H1 (cell line): ENCODE measurements at regions not wholly inside any gene's neighbourhood (a gene's known extent, or its start where the extent isn't known, plus 50 kb on each side); places are given as distances from the start of the nearest gene placed in this dataset.

Experiments used
- CTCF ChIA-PET: fragments of 300-600 bp; sonication (Branson Sonifier 250); formaldehyde crosslinking; loops from one replicate; lab custom pipeline; 2021; ENCODE audit not compliant: partially characterized antibody; lab: Charles Lee
- POLR2A ChIA-PET: fragments of 300-600 bp; sonication (Branson Sonifier 250); formaldehyde crosslinking; loops from one replicate; lab custom pipeline; 2021; ENCODE audit warnings: inconsistent platforms; ENCODE audit not compliant: partially characterized antibody; lab: Charles Lee
- DNase-seq, 2 experiments: peaks; one replicate each; pipeline versions ENCODE4 v3.0.0 to v3.0.0-alpha.2; 2010 to 2022; ENCODE audit warnings: low spot score in 2 of 2, low read depth in 1 of 2, mixed read lengths in 1 of 2
- FAIRE-seq: peaks from 2 replicates; lab custom pipeline; 2011; peaks lifted over from hg19 to GRCh38; lab: Jason Lieb, UNC
- H2AFZ ChIP-seq: 2 replicates; pipeline ENCODE4 v1.8.1; 2012; ENCODE audit warnings: low read length, inconsistent platforms
- H2AK5ac ChIP-seq: 2 replicates; pipeline ENCODE4 v1.6.1; 2013; ENCODE audit warnings: low read depth, low read length
- H2BK120ac ChIP-seq: replicated peaks from 2 replicates; pipeline ENCODE3; 2013; ENCODE audit warnings: low read depth, low read length, inconsistent platforms
- H2BK12ac ChIP-seq: 2 replicates; pipeline ENCODE4 v1.6.1; 2013; ENCODE audit warnings: low read depth, low read length
- H2BK15ac ChIP-seq: 2 replicates; pipeline ENCODE4 v1.6.1; 2013; ENCODE audit warnings: low read length
- H2BK20ac ChIP-seq: 2 replicates; pipeline ENCODE4 v1.6.1; 2013; ENCODE audit warnings: low read length
- H2BK5ac ChIP-seq: 2 replicates; pipeline ENCODE4 v1.6.1; 2013; ENCODE audit warnings: low read depth, low read length
- H3K14ac ChIP-seq: 2 replicates; pipeline ENCODE4 v1.6.1; 2013; ENCODE audit warnings: inconsistent platforms; ENCODE audit not compliant: insufficient read length
- H3K18ac ChIP-seq: 2 replicates; pipeline ENCODE4 v1.6.1; 2013; ENCODE audit warnings: low read length; ENCODE audit errors: extremely low read depth
- H3K23ac ChIP-seq: 2 replicates; pipeline ENCODE4 v1.6.1; 2013; ENCODE audit warnings: inconsistent platforms; ENCODE audit not compliant: insufficient read length
- H3K23me2 ChIP-seq: 2 replicates; pipeline ENCODE4 v1.6.1; 2013; ENCODE audit warnings: low read depth, low read length
- H3K27ac ChIP-seq: 2 replicates; pipeline ENCODE4 v1.6.1; 2011; ENCODE audit warnings: low read depth, low read length, inconsistent platforms
- H3K27me3 ChIP-seq, 4 experiments: replicated peaks in 1 of 4; 1 replicate in 1 of 4; 2 replicates in 3 of 4; pipeline versions ENCODE4 v1.6.1 to v1.8.1; 2011 to 2013; ENCODE audit warnings: low read length in 3 of 4, mild to moderate bottlenecking in 3 of 4, inconsistent platforms in 2 of 4, mixed read lengths in 2 of 4, moderate library complexity in 1 of 4; ENCODE audit not compliant: control insufficient read depth in 3 of 4, insufficient read depth in 3 of 4; ENCODE audit errors: extremely low read depth in 1 of 4
- H3K36me3 ChIP-seq, 4 experiments: 2 replicates each; pipeline versions ENCODE4 v1.6.1 to v1.8.1; 2011 to 2013; ENCODE audit warnings: mild to moderate bottlenecking in 4 of 4, low read length in 3 of 4, moderate library complexity in 2 of 4, control low read depth in 1 of 4, inconsistent platforms in 1 of 4; ENCODE audit not compliant: insufficient read depth in 4 of 4, control insufficient read depth in 2 of 4
- H3K4ac ChIP-seq: replicated peaks from 2 replicates; pipeline ENCODE3; 2013; ENCODE audit warnings: low read length, low read depth, mixed read lengths, inconsistent platforms; ENCODE audit not compliant: insufficient read length
- H3K4me1 ChIP-seq, 4 experiments: replicated peaks in 1 of 4; 1 replicate in 1 of 4; 2 replicates in 3 of 4; pipeline versions ENCODE4 v1.6.1 to v1.8.1; 2011 to 2013; ENCODE audit warnings: low read length in 3 of 4, inconsistent platforms in 2 of 4, mixed read lengths in 1 of 4; ENCODE audit not compliant: insufficient read depth in 4 of 4, control insufficient read depth in 3 of 4
- H3K4me2 ChIP-seq, 2 experiments: 2 replicates each; pipeline versions ENCODE4 v1.6.1 to v1.8.1; 2011 to 2013; ENCODE audit warnings: low read depth in 2 of 2, low read length in 2 of 2, control low read depth in 1 of 2, inconsistent platforms in 1 of 2, mild to moderate bottlenecking in 1 of 2; ENCODE audit not compliant: insufficient read depth in 1 of 2
- H3K4me3 ChIP-seq, 4 experiments: fragments of 200-600, 300-600 bp in 1 of 4; sonication (generic), shearing (Covaris generic), sonication (Bioruptor Twin) in 1 of 4; 2 replicates each; pipeline versions ENCODE4 v1.5.1 to v1.8.1; 2011 to 2016; ENCODE audit warnings: low read length in 4 of 4, low read depth in 3 of 4, control low read depth in 2 of 4, inconsistent platforms in 2 of 4, mild to moderate bottlenecking in 2 of 4, mixed read lengths in 1 of 4, moderate library complexity in 1 of 4; ENCODE audit not compliant: insufficient read depth in 2 of 4; ENCODE audit errors: extremely low read depth in 1 of 4
- H3K56ac ChIP-seq: replicated peaks from 2 replicates; pipeline ENCODE3; 2013; ENCODE audit warnings: low read depth, mild to moderate bottlenecking, mixed read lengths, low read length, inconsistent platforms; ENCODE audit not compliant: insufficient read length
- H3K79me1 ChIP-seq: 2 replicates; pipeline ENCODE4 v1.6.1; 2013; ENCODE audit warnings: low read depth, low read length, control low read depth
- H3K79me2 ChIP-seq, 2 experiments: 2 replicates each; pipeline versions ENCODE4 v1.6.1 to v1.8.1; 2012 to 2013; ENCODE audit warnings: low read length in 2 of 2, mild to moderate bottlenecking in 2 of 2, inconsistent platforms in 1 of 2; ENCODE audit not compliant: insufficient read depth in 2 of 2, control insufficient read depth in 1 of 2
- H3K9ac ChIP-seq, 4 experiments: replicated peaks in 1 of 4; 1 replicate in 1 of 4; 2 replicates in 3 of 4; pipeline versions ENCODE4 v1.6.1 to v1.8.1; 2011 to 2013; ENCODE audit warnings: low read depth in 3 of 4, low read length in 3 of 4, control low read depth in 2 of 4, mild to moderate bottlenecking in 2 of 4, moderate library complexity in 2 of 4, inconsistent platforms in 1 of 4; ENCODE audit errors: extremely low read depth in 1 of 4
- H3K9me3 ChIP-seq, 2 experiments: 2 replicates each; pipeline versions ENCODE4 v1.6.1 to v1.8.1; 2012 to 2013; ENCODE audit warnings: mild to moderate bottlenecking in 2 of 2, moderate library complexity in 2 of 2, control low read depth in 1 of 2, inconsistent platforms in 1 of 2, low read depth in 1 of 2, low read length in 1 of 2, mixed read lengths in 1 of 2; ENCODE audit not compliant: insufficient read depth in 2 of 2
- H4K20me1 ChIP-seq, 2 experiments: replicated peaks in 1 of 2; 2 replicates each; pipeline versions ENCODE3 to v1.8.1; 2011 to 2013; ENCODE audit warnings: inconsistent platforms in 2 of 2, low read length in 2 of 2, mild to moderate bottlenecking in 1 of 2; ENCODE audit not compliant: insufficient read depth in 2 of 2, control insufficient read depth in 1 of 2
- H4K5ac ChIP-seq: 2 replicates; pipeline ENCODE4 v1.6.1; 2013; ENCODE audit warnings: low read length, low read depth, mixed read lengths, inconsistent platforms; ENCODE audit not compliant: insufficient read length
- H4K8ac ChIP-seq: 2 replicates; pipeline ENCODE4 v1.8.0; 2013; ENCODE audit warnings: mild to moderate bottlenecking, moderate library complexity, low read length, inconsistent platforms; ENCODE audit not compliant: insufficient read depth; ENCODE audit errors: extremely low read depth
- H4K91ac ChIP-seq: replicated peaks from 2 replicates; pipeline ENCODE3; 2013; ENCODE audit warnings: low read length, mixed read lengths, inconsistent platforms; ENCODE audit not compliant: insufficient read length
- CHD1 ChIP-seq: IDR thresholded peaks from 2 replicates; pipeline ENCODE4 v1.6.1; 2012; ENCODE audit warnings: low read depth, low read length, improper control_type of control experiment
- CTCF ChIP-seq, 3 experiments: IDR thresholded peaks; 1 replicate in 2 of 3; 2 replicates in 1 of 3; pipeline versions ENCODE4 v1.5.1 to v1.6.1; 2011; ENCODE audit warnings: low read length in 3 of 3, mild to moderate bottlenecking in 3 of 3, inconsistent platforms in 2 of 3, low read depth in 1 of 3, moderate library complexity in 1 of 3; ENCODE audit not compliant: insufficient read depth in 1 of 3; ENCODE audit errors: control extremely low read depth in 1 of 3
- JUND ChIP-seq: IDR thresholded peaks from 2 replicates; pipeline ENCODE4 v1.6.1; 2011; ENCODE audit warnings: mild to moderate bottlenecking, improper control_type of control experiment, low read length
- RAD21 ChIP-seq, 2 experiments: IDR thresholded peaks in 1 of 2; conservative IDR thresholded peaks in 1 of 2; 2 replicates each; pipeline ENCODE4 v1.6.1; 2011; ENCODE audit warnings: low read depth in 2 of 2, low read length in 2 of 2, improper control_type of control experiment in 1 of 2, inconsistent platforms in 1 of 2, mild to moderate bottlenecking in 1 of 2, moderate library complexity in 1 of 2
- SIX5 ChIP-seq: IDR thresholded peaks from 2 replicates; pipeline ENCODE4 v1.6.1; 2011; ENCODE audit warnings: mild to moderate bottlenecking, low read depth, low read length
- SP2 ChIP-seq: IDR thresholded peaks from 2 replicates; pipeline ENCODE4 v1.6.1; 2012; ENCODE audit warnings: mild to moderate bottlenecking, low read length, inconsistent platforms
- TF ChIP-seq, protein P1 (sequence below): IDR thresholded peaks from 2 replicates; pipeline ENCODE4 v1.6.1; 2012; ENCODE audit warnings: low read length, inconsistent platforms

DNA sequence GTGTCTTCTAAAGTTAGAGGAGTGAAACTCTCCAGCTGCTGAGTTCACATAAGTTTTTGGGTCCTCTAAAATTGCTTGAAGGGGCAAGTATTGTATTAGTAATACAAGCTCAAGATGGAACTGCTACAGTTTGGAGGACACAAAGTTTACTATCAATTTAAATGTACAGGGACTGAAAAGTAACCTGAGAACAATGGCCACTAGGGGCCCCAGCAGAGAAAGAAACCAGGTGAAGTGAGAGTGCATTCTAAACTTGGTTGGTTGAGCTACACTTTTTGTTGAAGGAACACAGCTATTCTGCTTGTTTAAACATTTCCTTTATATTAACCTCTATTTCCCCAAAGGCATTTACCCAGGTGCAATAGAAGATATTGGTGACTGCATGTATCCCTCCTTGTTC, 755.5 kb downstream of the GBE1 start:
- H3K4me1 ChIP-seq: no peaks in the 10 kb centered on the region
- no peak overlapping the region for H4K8ac ChIP-seq
- FAIRE-seq (no peak), DNase-seq (no peak)
- no peak overlapping the region for H2AFZ ChIP-seq
- no peaks in the 10 kb centered on the region for H3K79me1 ChIP-seq
- H2BK120ac ChIP-seq: no peak overlapping the region
- no peak overlapping the region for H2BK20ac ChIP-seq
- no peak overlapping the region for H2BK12ac ChIP-seq
- no peak overlapping the region for H3K23ac ChIP-seq
- H3K27ac ChIP-seq: no peak overlapping the region
- H3K18ac ChIP-seq: no peak overlapping the region
- TF ChIP-seq RAD21 (IDR thresholded peaks at IDR 0.05 in 1 of 2, conservative IDR thresholded peaks at IDR 0.05 in 1 of 2; ENCODE audit: low read depth in 2 of 2, low read length in 2 of 2) (peak; percentile 39 to 45; a peak in 3 of 4 replicates), CTCF (IDR thresholded peaks at IDR 0.05; ENCODE audit: control extremely low read depth in 1 of 3, insufficient read depth in 1 of 3, low read depth in 1 of 3, low read length in 3 of 3) (peak in 2 of 3 experiments; percentile 8 to 37; a peak in 2 of 4 replicates), CHD1 (no peak), SIX5 (no peak), SP2 (no peak), JUND (no peak)
- TF ChIP-seq, protein P1, sequence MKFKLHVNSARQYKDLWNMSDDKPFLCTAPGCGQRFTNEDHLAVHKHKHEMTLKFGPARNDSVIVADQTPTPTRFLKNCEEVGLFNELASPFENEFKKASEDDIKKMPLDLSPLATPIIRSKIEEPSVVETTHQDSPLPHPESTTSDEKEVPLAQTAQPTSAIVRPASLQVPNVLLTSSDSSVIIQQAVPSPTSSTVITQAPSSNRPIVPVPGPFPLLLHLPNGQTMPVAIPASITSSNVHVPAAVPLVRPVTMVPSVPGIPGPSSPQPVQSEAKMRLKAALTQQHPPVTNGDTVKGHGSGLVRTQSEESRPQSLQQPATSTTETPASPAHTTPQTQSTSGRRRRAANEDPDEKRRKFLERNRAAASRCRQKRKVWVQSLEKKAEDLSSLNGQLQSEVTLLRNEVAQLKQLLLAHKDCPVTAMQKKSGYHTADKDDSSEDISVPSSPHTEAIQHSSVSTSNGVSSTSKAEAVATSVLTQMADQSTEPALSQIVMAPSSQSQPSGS: no peak
- H4K20me1 ChIP-seq: no peaks in the 10 kb centered on the region
- no peak overlapping the region for H3K4me3 ChIP-seq
- no peak overlapping the region for H4K91ac ChIP-seq
- CTCF ChIA-PET: interaction anchor here (0.6 to 1.8 kb wide), 19 partner anchors 11 to 1853 kb away, joined by 3 to 7 read pairs (median 3); no protein-coding TSS in a partner anchor
- H3K14ac ChIP-seq: no peak overlapping the region
- H2AK5ac ChIP-seq: no peak overlapping the region
- no peak overlapping the region for H3K9ac ChIP-seq
- no peak overlapping the region for H3K4me2 ChIP-seq
- H3K56ac ChIP-seq: no peak overlapping the region
- H3K23me2 ChIP-seq: no peaks in the 10 kb centered on the region
- no peaks in the 10 kb centered on the region for H3K27me3 ChIP-seq
- POLR2A ChIA-PET: no interaction called here
- no peak overlapping the region for H2BK15ac ChIP-seq
- H2BK5ac ChIP-seq: no peak overlapping the region
- H3K9me3 ChIP-seq: peaks cover 4 to 6% of the 10 kb centered on the region in 2 experiments; a peak in 1 of 4 replicates
- H3K79me2 ChIP-seq: no peaks in the 10 kb centered on the region
- H3K4ac ChIP-seq: no peak overlapping the region
- H4K5ac ChIP-seq: no peak overlapping the region
- no peaks in the 10 kb centered on the region for H3K36me3 ChIP-seq
